PFSK-1 (cell line): ENCODE measurements at regions not wholly inside any gene's neighbourhood (a gene's known extent, or its start where the extent isn't known, plus 50 kb on each side); places are given as distances from the start of the nearest gene placed in this dataset.

Experiments used
- POLR2AphosphoS5 ChIP-seq: IDR thresholded peaks from 2 replicates; pipeline ENCODE4 v1.6.1; 2012; ENCODE audit warnings: low read depth, mild to moderate bottlenecking, control low read depth, low read length, moderate library complexity
- TAF1 ChIP-seq: IDR thresholded peaks from 2 replicates; pipeline ENCODE4 v1.6.1; 2012; ENCODE audit warnings: low read length, control low read depth, borderline replicate concordance; ENCODE audit not compliant: insufficient read depth
- TF ChIP-seq, protein P1 (sequence below), 2 experiments: IDR thresholded peaks; 2 replicates each; pipeline versions ENCODE4 v1.6.1 to v1.8.0; 2011 to 2012; ENCODE audit warnings: low read depth in 2 of 2, low read length in 2 of 2, control low read depth in 1 of 2, inconsistent platforms in 1 of 2, mild to moderate bottlenecking in 1 of 2, moderate library complexity in 1 of 2; ENCODE audit not compliant: insufficient read depth in 1 of 2

DNA sequence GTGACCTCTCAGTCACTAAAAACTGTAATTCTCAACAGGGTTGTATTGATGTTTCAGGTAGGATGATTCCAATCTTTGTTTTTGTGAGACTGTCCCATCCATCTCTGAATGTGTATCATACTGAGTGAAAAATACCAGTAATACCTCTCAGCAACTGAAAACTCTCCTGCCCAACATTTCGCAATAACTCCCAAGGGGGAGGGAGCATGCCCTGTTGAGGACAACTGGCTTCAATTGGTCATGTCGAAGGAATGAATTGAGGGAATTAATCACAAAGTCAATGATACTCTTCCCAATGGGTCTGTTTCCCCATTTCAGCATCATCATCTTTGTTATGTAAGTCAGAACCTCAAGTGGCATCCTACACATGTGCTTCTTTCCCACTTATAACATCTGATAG lies 102.4 kb upstream of the E2F7 start:
- TF ChIP-seq TAF1 (no peak), POLR2AphosphoS5 (no peak)
- TF ChIP-seq, protein P1, sequence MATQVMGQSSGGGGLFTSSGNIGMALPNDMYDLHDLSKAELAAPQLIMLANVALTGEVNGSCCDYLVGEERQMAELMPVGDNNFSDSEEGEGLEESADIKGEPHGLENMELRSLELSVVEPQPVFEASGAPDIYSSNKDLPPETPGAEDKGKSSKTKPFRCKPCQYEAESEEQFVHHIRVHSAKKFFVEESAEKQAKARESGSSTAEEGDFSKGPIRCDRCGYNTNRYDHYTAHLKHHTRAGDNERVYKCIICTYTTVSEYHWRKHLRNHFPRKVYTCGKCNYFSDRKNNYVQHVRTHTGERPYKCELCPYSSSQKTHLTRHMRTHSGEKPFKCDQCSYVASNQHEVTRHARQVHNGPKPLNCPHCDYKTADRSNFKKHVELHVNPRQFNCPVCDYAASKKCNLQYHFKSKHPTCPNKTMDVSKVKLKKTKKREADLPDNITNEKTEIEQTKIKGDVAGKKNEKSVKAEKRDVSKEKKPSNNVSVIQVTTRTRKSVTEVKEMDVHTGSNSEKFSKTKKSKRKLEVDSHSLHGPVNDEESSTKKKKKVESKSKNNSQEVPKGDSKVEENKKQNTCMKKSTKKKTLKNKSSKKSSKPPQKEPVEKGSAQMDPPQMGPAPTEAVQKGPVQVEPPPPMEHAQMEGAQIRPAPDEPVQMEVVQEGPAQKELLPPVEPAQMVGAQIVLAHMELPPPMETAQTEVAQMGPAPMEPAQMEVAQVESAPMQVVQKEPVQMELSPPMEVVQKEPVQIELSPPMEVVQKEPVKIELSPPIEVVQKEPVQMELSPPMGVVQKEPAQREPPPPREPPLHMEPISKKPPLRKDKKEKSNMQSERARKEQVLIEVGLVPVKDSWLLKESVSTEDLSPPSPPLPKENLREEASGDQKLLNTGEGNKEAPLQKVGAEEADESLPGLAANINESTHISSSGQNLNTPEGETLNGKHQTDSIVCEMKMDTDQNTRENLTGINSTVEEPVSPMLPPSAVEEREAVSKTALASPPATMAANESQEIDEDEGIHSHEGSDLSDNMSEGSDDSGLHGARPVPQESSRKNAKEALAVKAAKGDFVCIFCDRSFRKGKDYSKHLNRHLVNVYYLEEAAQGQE (IDR thresholded peaks at IDR 0.05; ENCODE audit: insufficient read depth in 1 of 2, low read depth in 2 of 2, low read length in 2 of 2), result no peak
